ENCODE measurements at regions not wholly inside any gene's neighbourhood (a gene's known extent, or its start where the extent isn't known, plus 50 kb on each side); places are given as distances from the start of the nearest gene placed in this dataset.

DNA sequence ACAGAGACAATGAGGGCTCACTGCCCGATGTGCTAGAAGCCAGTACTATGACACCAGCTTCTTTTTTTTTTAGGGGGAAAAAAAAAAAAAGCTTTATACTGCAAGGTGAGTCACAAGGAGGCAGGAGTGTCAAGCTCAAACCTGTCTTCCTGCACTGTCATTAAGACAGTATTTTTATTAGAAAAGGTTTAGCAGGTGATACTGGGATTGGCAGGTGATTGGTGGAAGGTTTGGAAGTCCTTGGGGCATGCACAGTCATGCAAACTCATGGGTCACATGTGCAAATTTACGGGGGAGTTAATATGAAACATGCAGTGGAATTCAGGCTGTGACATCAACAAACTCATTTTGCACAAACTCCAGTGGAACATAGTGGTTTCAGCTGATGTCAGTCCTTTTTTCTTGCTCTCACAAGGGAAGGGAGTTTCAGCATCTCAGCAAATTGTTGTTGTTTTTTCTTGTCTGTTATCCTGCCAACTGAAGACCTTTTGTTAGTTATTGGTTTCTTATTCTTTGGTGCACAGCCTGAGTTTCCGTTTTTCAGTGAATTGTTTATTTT lies 530.6 kb downstream of the ANKRD7 start:
- Histone ChIP-seq H3K4me1 (ENCODE audit: insufficient read depth, low read length) (no peaks in the 10 kb centered on the region), H3K9me3 (ENCODE audit: low read length) (no peaks in the 10 kb centered on the region), H3K27ac (ENCODE audit: low read depth, low read length) (no peak overlapping the region), H3K4me3 (ENCODE audit: low read length) (no peak overlapping the region), H3K27me3 (ENCODE audit: insufficient read depth, low read length, poor library complexity, severe bottlenecking) (no peaks in the 10 kb centered on the region), H3K36me3 (ENCODE audit: insufficient read depth, low read length) (no peaks in the 10 kb centered on the region)
- no peak overlapping the region for H3K27ac Mint-ChIP-seq
- no peaks in the 10 kb centered on the region for H3K27me3 Mint-ChIP-seq
- no peaks in the 10 kb centered on the region for H3K4me1 Mint-ChIP-seq
- CTCF ChIA-PET: no interaction called here
- H3K36me3 Mint-ChIP-seq: no peaks in the 10 kb centered on the region
- H3K4me3 Mint-ChIP-seq: no peak overlapping the region
- no peak for DNase-seq
- POLR2A ChIA-PET: no interaction called here
- peaks cover 2 to 34% (median 5%) of the 10 kb centered on the region in 5 donors for H3K9me3 Mint-ChIP-seq

DNA sequence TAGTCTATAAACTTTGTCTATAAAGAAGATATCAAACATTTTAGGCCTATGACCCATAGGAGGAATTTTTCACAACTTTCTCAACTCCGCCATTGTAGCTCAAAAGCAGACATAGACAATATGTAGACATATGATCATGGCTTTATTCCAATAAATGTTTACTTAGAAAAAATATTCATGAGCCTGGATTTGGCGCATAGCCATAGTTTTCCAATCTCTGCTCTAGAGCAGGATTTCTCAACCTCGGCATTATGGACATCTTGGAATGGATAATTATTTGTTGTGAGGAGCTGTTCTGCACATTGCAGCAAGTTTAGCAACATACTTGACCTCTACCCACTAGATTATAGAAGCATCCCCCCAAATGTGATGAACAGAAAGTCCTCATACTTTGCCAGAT lies 532.6 kb downstream of the ANKRD7 start:
- Histone ChIP-seq H3K4me3 (ENCODE audit: low read length) (no peak overlapping the region), H3K36me3 (ENCODE audit: insufficient read depth, low read length) (no peaks in the 10 kb centered on the region), H3K27ac (ENCODE audit: low read depth, low read length) (no peak overlapping the region), H3K27me3 (ENCODE audit: insufficient read depth, low read length, poor library complexity, severe bottlenecking) (no peaks in the 10 kb centered on the region), H3K4me1 (ENCODE audit: insufficient read depth, low read length) (no peaks in the 10 kb centered on the region), H3K9me3 (ENCODE audit: low read length) (no peaks in the 10 kb centered on the region)
- CTCF ChIA-PET: no interaction called here
- no peak for DNase-seq
- Mint-ChIP-seq H3K4me1 (no peaks in the 10 kb centered on the region), H3K27ac (no peak overlapping the region), H3K4me3 (no peak overlapping the region), H3K27me3 (no peaks in the 10 kb centered on the region), H3K36me3 (no peaks in the 10 kb centered on the region), H3K9me3 (peaks cover 2 to 21% (median 5%) of the 10 kb centered on the region in 5 donors)
- POLR2A ChIA-PET: no interaction called here

DNA sequence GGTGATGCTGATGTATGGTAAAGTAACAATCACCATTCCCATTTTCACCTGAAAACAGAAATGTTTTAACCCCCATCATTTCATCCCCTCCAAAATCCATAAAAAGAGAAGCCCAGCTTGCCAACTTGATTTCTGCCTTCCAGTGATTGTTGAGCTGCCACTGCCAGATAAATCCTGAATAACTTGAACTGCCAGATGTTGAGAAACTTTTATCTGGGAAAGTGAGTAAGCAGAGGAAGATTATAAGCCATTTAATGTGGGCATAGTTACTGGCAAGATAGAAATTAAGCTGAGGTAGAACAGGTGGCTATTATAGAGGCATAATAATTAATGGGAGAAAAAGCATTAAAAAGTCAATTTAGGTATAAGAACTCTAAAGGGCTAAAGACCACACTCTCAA lies 534.1 kb downstream of the ANKRD7 start:
- peaks cover 2 to 20% (median 6%) of the 10 kb centered on the region in 5 donors for H3K9me3 Mint-ChIP-seq
- H3K4me1 ChIP-seq (ENCODE audit: insufficient read depth, low read length): no peaks in the 10 kb centered on the region

DNA sequence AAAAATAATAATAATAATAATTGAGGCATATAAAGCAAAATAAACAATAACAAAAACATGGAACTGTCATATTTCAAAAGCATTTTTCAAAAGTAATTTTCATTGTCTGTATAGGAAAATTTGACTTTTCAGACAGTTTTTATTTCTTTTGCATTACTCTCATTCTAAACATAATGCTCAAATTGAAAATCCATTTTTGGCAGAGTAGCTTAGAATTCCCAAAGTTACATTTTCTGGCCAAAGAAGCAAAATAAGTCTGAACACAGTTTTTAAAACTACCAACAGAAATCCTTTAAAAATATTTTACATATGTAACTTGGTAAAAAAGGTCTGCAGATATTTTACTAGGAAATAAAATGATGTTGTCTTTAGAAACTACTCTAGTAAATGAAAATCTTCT lies 535.4 kb downstream of the ANKRD7 start:
- Mint-ChIP-seq H3K27ac (no peak overlapping the region), H3K27me3 (no peaks in the 10 kb centered on the region), H3K4me3 (no peak overlapping the region), H3K36me3 (no peaks in the 10 kb centered on the region), H3K9me3 (peaks cover 2 to 15% (median 6%) of the 10 kb centered on the region in 5 donors), H3K4me1 (no peaks in the 10 kb centered on the region)
- ChIA-PET CTCF (no interaction called here), POLR2A (no interaction called here)
- Histone ChIP-seq H3K4me3 (ENCODE audit: low read length) (no peak overlapping the region), H3K27me3 (ENCODE audit: insufficient read depth, low read length, poor library complexity, severe bottlenecking) (no peaks in the 10 kb centered on the region), H3K9me3 (ENCODE audit: low read length) (no peaks in the 10 kb centered on the region), H3K36me3 (ENCODE audit: insufficient read depth, low read length) (no peaks in the 10 kb centered on the region), H3K27ac (ENCODE audit: low read depth, low read length) (no peak overlapping the region), H3K4me1 (ENCODE audit: insufficient read depth, low read length) (no peaks in the 10 kb centered on the region)
- no peak for DNase-seq

More for the DNA sequence above, 534.1 kb downstream of the ANKRD7 start:
- H3K27me3 ChIP-seq (ENCODE audit: insufficient read depth, low read length, poor library complexity, severe bottlenecking): no peaks in the 10 kb centered on the region
- H3K4me1 Mint-ChIP-seq: no peaks in the 10 kb centered on the region
- POLR2A ChIA-PET: no interaction called here
- H3K27me3 Mint-ChIP-seq: no peaks in the 10 kb centered on the region
- no peak overlapping the region for H3K27ac Mint-ChIP-seq
- no peaks in the 10 kb centered on the region for H3K9me3 ChIP-seq (ENCODE audit: low read length)
- H3K36me3 Mint-ChIP-seq: no peaks in the 10 kb centered on the region
- no peak for DNase-seq
- no peaks in the 10 kb centered on the region for H3K36me3 ChIP-seq (ENCODE audit: insufficient read depth, low read length)
- no peak overlapping the region for H3K27ac ChIP-seq (ENCODE audit: low read depth, low read length)
- CTCF ChIA-PET: no interaction called here
- H3K4me3 Mint-ChIP-seq: no peak overlapping the region
- no peak overlapping the region for H3K4me3 ChIP-seq (ENCODE audit: low read length)

DNA sequence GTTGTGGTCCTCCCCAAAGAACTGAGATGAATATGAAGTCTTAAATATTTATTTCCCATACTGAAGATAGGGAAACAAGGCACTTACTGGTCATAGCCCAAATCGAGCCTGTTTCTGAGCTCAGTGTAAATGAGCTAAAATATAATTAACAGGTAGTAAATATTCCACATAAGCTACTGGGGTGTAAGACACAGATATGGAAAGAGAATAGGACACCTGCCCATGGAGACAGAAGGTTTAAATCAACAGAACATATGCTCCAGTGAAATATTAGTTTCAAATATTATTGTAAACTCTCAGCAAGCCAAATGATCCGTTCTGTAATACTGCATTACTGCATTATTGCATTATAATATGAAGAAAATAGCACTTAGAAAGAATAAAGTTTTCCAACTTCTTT lies 537.9 kb downstream of the ANKRD7 start:
- H3K27me3 Mint-ChIP-seq: no peaks in the 10 kb centered on the region
- H3K27ac Mint-ChIP-seq: no peak overlapping the region
- ChIA-PET CTCF (no interaction called here), POLR2A (no interaction called here)
- no peaks in the 10 kb centered on the region for H3K4me1 Mint-ChIP-seq
- peaks cover 2 to 17% (median 10%) of the 10 kb centered on the region in 5 donors for H3K9me3 Mint-ChIP-seq
- H3K4me3 ChIP-seq (ENCODE audit: low read length): no peak overlapping the region
- H3K9me3 ChIP-seq (ENCODE audit: low read length): no peaks in the 10 kb centered on the region
- no peak for DNase-seq
- H3K27ac ChIP-seq (ENCODE audit: low read depth, low read length): no peak overlapping the region
- H3K4me3 Mint-ChIP-seq: no peak overlapping the region
- H3K36me3 ChIP-seq (ENCODE audit: insufficient read depth, low read length): no peaks in the 10 kb centered on the region
- H3K27me3 ChIP-seq (ENCODE audit: insufficient read depth, low read length, poor library complexity, severe bottlenecking): no peaks in the 10 kb centered on the region
- no peaks in the 10 kb centered on the region for H3K4me1 ChIP-seq (ENCODE audit: insufficient read depth, low read length)
- no peaks in the 10 kb centered on the region for H3K36me3 Mint-ChIP-seq

DNA sequence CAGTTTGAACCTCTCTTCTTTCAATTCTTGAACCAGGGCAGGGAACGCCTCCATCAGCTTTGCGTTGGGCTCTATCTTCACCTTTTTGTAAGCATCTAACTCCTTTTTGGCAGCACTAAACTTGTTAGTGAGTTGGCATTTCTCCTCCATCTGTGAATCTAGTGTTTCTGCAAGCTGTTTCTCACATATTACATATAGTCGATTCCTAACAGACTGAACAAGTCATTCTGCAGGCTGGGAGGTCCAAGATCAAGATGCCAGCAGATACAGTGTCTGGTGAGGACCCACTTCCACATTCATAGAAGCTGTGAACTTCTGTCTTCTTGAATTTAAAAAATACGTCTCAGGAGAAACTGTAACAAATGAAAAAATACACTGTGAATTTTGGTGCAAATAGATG lies 539.7 kb downstream of the ANKRD7 start:
- no peak overlapping the region for H3K4me3 Mint-ChIP-seq

DNA sequence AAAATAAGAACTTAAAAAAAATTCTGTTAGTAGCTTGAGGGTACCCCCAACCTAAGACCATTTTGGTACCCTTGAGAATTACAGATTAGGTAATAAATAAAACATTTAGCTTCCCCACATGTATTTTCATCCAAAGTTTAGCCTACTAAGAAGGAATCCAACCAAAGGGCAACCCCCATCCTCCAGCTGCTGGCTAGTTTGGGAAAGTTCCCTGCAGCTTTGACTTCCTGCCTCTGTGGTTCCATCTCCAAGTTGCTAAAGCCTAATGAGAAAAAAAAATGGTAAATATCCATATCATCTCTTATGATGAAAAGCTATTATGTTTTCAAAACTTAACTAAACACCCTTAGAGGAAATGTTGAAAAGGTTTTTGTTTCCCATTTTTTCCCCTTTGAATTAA lies 547.2 kb downstream of the ANKRD7 start:
- Mint-ChIP-seq H3K4me3 (no peak overlapping the region), H3K27me3 (no peaks in the 10 kb centered on the region), H3K36me3 (no peaks in the 10 kb centered on the region), H3K9me3 (peaks cover 0 to 30% (median 6%) of the 10 kb centered on the region in 5 donors), H3K4me1 (no peaks in the 10 kb centered on the region), H3K27ac (no peak overlapping the region)
- Histone ChIP-seq H3K4me1 (ENCODE audit: insufficient read depth, low read length) (no peaks in the 10 kb centered on the region), H3K27me3 (ENCODE audit: insufficient read depth, low read length, poor library complexity, severe bottlenecking) (no peaks in the 10 kb centered on the region), H3K4me3 (ENCODE audit: low read length) (no peak overlapping the region), H3K9me3 (ENCODE audit: low read length) (no peaks in the 10 kb centered on the region), H3K36me3 (ENCODE audit: insufficient read depth, low read length) (no peaks in the 10 kb centered on the region), H3K27ac (ENCODE audit: low read depth, low read length) (no peak overlapping the region)
- DNase-seq: no peak
- POLR2A ChIA-PET: no interaction called here
- CTCF ChIA-PET: interaction anchor here (1.2 kb wide), 1 partner anchor 10 kb away, joined by 4 read pairs; no protein-coding TSS in a partner anchor

More for the DNA sequence above, 539.7 kb downstream of the ANKRD7 start:
- H3K36me3 Mint-ChIP-seq: no peaks in the 10 kb centered on the region
- no peaks in the 10 kb centered on the region for H3K27me3 ChIP-seq (ENCODE audit: insufficient read depth, low read length, poor library complexity, severe bottlenecking)
- no peaks in the 10 kb centered on the region for H3K9me3 ChIP-seq (ENCODE audit: low read length)
- H3K9me3 Mint-ChIP-seq: peaks cover 2 to 19% (median 15%) of the 10 kb centered on the region in 5 donors
- H3K4me1 Mint-ChIP-seq: no peaks in the 10 kb centered on the region
- CTCF ChIA-PET: no interaction called here
- DNase-seq: no peak
- no peak overlapping the region for H3K27ac ChIP-seq (ENCODE audit: low read depth, low read length)
- no peaks in the 10 kb centered on the region for H3K27me3 Mint-ChIP-seq
- no peak overlapping the region for H3K4me3 ChIP-seq (ENCODE audit: low read length)
- POLR2A ChIA-PET: interaction anchor here (0.7 kb wide), 1 partner anchor 32 kb away, joined by 4 read pairs; no protein-coding TSS in a partner anchor
- H3K36me3 ChIP-seq (ENCODE audit: insufficient read depth, low read length): no peaks in the 10 kb centered on the region
- H3K27ac Mint-ChIP-seq: no peak overlapping the region
- no peaks in the 10 kb centered on the region for H3K4me1 ChIP-seq (ENCODE audit: insufficient read depth, low read length)

DNA sequence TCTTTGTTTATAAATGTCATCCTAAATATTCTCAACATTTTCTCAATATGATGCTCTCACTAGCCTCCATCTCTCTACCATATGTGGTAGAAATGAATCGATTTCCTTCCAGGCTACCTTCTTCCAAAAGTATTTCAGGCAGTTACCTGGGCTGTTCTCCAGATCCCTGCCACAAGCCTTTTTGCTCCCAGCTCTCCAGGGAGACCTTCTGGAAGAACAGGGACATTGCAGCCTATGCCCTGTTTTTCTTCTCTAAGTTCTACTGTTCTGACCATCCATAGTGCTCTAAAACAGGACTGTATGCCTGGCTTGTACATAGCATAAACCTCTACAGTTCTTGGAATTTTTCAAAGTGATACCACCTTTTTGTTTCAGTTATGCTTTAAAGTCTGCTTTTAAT lies 552.8 kb downstream of the ANKRD7 start:
- Mint-ChIP-seq H3K27ac (no peak overlapping the region), H3K27me3 (no peaks in the 10 kb centered on the region), H3K9me3 (peaks cover 4 to 37% (median 15%) of the 10 kb centered on the region in 5 donors), H3K4me3 (no peak overlapping the region), H3K36me3 (no peaks in the 10 kb centered on the region), H3K4me1 (no peaks in the 10 kb centered on the region)
- Histone ChIP-seq H3K27ac (ENCODE audit: low read depth, low read length) (no peak overlapping the region), H3K4me3 (ENCODE audit: low read length) (no peak overlapping the region), H3K9me3 (ENCODE audit: low read length) (no peaks in the 10 kb centered on the region), H3K27me3 (ENCODE audit: insufficient read depth, low read length, poor library complexity, severe bottlenecking) (no peaks in the 10 kb centered on the region), H3K36me3 (ENCODE audit: insufficient read depth, low read length) (no peaks in the 10 kb centered on the region), H3K4me1 (ENCODE audit: insufficient read depth, low read length) (no peaks in the 10 kb centered on the region)
- ChIA-PET CTCF (no interaction called here), POLR2A (no interaction called here)
- no peak for DNase-seq

DNA sequence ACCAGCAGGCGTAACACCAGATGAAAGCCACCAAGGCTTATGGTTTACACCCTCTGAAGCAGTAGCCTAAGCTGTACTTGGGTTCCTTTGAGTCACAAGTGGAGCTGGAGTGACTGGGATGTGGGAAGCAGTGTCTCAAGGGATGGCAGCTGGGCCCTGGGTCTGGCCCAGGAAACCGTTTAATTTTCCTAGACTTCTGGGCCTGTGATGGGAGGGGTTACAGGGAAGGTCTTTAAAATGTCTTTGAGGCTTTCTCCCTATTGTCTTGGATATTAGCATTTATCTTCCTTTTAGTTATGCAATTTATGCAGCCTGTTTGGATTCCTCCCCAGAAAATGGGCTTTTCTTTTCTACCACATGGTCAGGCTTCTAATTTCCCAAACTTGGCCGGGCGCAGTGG lies 568.2 kb downstream of the ANKRD7 start:
- Mint-ChIP-seq H3K36me3 (no peaks in the 10 kb centered on the region), H3K9me3 (peaks cover 0 to 15% (median 4%) of the 10 kb centered on the region in 5 donors), H3K4me3 (no peak overlapping the region), H3K4me1 (no peaks in the 10 kb centered on the region), H3K27ac (no peak overlapping the region), H3K27me3 (peaks cover 0 to 1% of the 10 kb centered on the region in 2 donors)
- Histone ChIP-seq H3K27ac (ENCODE audit: low read depth, low read length) (no peak overlapping the region), H3K36me3 (ENCODE audit: insufficient read depth, low read length) (no peaks in the 10 kb centered on the region), H3K4me3 (ENCODE audit: low read length) (no peak overlapping the region), H3K27me3 (ENCODE audit: insufficient read depth, low read length, poor library complexity, severe bottlenecking) (no peaks in the 10 kb centered on the region), H3K9me3 (ENCODE audit: low read length) (no peaks in the 10 kb centered on the region), H3K4me1 (ENCODE audit: insufficient read depth, low read length) (no peaks in the 10 kb centered on the region)
- POLR2A ChIA-PET: no interaction called here
- DNase-seq: no peak
- CTCF ChIA-PET: no interaction called here

Data from CD8-positive, alpha-beta memory T cell (primary cell).